ENCODE measurements at regions not wholly inside any gene's neighbourhood (a gene's known extent, or its start where the extent isn't known, plus 50 kb on each side); places are given as distances from the start of the nearest gene placed in this dataset.
A peak's percentile ranks its signal among the peaks of the same experiment; 100 is the strongest.

GRCh38 chr3:180287703-180288102 lies 251.0 kb upstream of the PEX5L start:
- DNase-seq, result no peak

- no peak for DNase-seq
Measured at GRCh38 chr3:180288816-180289215, 252.1 kb upstream of the PEX5L start.

DNA sequence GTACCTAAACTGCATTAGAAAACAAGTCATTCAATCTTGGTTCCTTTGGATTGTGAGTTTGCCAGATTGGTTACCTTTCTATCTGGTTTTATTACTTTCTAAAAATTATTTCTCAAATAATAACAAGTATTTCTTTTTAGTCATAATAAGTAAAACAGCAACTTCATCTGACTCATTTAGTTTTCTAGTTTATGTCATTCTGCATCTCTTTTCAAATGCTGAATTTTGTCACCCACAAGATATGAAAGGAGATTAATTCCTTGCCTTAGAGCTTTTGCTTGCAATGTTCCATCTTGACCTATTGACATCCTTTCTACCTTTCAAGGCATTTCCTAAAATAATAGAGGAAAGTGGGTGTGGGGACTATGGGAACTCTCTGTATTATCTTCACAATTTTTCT lies 253.6 kb upstream of the PEX5L start:
- no peak for DNase-seq

DNA sequence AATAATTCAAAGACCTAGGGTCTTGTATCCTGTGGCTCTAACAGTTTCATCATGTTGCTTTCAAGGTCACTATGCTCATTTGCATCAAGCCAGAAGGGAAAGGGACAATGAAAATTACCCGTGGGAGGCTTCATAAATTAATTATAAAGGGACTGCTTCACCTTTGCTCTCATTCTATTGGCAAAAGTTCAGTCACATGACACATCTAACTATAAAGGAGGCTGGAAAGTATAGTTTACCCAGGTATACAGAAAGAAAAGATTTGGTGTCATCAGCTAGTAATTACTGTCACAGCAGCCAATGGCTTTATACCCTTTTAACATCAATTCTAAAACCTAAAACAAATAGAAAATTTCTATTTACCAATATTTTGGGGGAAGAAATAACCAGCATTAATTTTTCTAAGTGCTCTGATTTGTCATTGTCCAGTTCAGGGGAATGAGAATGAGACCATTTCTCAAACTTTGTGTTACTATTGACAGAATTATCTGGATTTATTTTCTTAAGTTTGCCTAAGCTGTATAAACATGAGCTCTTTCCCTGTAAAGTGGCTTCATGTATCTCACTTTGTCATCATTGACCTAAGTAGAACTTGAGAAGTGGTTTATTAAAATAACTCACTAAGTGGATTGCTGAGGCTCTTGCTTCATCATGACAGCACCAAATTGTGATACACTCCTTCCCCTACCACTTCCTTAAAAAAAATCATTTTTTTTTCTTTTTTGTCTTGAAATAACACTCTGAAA lies 257.7 kb upstream of the PEX5L start:
- DNase-seq, result no peak

DNA sequence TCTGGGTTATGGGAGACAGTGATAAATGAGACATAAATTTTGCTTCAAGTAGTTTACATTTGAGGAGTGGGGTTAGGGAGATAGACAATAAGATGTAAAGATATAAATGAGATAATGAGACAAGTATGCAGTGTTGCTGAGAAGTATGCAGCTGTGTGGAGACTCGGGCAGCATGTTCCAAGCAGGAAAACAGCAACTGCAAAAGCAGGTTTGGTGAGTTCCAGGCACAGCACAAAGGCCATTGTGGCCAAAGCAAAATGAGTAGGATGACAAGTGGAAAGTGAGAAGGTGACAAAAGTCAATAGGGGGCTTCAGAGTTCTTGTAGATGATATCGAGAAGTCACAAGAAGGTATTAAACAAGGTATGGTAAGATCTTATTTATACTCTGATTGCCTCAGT lies 259.1 kb upstream of the PEX5L start:
- peak; percentile 17 for DNase-seq

DNA sequence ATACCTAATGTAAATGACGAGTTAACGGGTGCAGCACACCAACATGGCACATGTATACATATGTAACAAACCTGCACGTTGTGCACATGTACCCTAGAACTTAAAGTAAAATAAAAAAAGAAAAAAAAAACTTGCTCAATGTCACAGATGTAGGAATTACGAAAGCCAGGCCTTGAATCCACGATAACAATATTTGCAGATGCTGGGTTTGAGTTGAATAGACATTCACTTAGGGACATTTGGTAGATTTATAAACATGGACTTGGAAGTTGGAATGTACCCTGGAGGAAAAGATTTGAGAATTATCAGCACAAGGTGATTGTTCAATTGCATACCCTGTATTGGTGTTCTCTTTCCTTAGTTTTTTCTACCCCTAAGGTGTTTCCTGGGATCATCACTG lies 260.2 kb upstream of the PEX5L start:
- no peak for DNase-seq

DNA sequence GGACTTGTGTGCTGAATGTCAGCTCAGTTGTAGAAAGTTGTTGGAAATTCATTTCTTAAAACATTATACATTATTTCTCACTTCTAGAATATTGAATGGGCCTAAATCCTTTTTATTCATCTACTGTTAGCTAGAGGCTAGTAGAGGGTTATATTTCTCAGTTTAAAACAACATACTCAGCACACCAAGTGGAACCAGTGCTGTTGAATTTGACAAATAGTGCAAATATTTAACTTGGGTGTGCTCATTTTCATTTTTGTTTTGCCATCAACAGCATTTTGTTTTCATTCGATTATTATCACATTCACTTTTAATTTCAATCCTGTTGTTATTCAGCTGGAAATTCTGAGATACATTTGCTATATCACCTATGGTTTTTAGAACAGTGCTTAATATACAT lies 269.4 kb upstream of the PEX5L start:
- DNase-seq, result no peak

DNA sequence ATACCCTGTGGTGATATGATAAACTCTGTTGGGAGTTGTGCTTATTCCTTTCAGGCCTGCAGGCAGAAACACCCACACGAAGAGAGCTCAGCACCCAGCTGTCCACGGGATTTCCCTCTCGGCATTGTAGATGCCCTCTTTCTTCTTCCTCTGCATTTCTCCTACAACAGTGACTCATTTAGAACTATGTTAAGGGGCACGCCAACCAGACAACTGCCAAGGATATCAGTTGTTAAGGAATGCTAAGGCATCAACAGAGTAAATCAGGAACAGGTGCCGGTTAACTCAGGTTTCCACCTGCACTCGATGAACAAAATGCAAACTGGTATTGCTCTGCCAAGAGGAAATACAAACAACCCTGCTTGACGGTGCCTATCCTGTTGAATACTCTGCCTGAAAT lies 270.0 kb upstream of the PEX5L start:
- DNase-seq, result no peak

- DNase-seq, result no peak
Measured at GRCh38 chr3:180311242-180311641, 274.5 kb upstream of the PEX5L start.

DNA sequence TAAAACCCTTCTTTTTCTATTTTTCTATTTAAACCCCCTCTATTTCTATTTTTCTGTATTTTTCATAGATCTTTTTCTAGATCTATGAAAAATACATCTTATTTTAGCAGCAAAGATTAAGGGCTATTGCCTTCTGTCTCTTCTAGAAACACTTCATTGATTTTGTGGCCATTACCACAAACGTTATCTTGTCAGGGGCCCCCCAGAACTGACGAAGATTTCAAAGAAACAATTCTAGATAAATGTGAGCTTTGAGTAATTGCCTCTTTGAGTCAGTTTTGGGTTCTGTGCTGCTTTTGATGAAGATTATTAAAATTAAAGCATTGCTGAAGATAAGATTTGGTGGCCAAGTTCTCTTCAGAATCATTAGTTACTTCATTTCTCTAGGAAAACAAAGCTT lies 279.6 kb upstream of the PEX5L start:
- no peak for DNase-seq

- peak; percentile 76 for DNase-seq
Measured at GRCh38 chr3:180319461-180319860, 282.5 kb upstream of the TTC14 start.

DNA sequence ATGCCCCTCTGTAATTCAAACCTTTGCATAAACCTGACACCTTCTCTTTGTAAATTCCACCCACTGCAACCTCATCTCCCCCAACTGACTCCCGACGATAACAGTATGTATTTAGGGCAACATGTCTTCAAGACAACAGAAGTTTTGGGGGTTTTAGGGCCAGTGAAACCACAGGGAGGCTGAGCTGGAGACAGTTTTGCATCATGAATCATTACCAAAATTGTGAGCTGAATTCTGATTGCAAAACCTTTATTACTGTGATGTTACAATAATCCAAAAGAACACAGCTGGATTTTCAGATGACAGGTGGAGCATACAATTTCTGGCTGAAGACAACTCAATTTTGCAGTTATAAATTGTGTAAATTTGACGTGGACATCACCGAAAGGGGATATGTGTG lies 281.3 kb upstream of the TTC14 start:
- DNase-seq, result peak; percentile 85

GRCh38 chr3:180321534-180321933 lies 280.4 kb upstream of the TTC14 start:
- no peak for DNase-seq

DNA sequence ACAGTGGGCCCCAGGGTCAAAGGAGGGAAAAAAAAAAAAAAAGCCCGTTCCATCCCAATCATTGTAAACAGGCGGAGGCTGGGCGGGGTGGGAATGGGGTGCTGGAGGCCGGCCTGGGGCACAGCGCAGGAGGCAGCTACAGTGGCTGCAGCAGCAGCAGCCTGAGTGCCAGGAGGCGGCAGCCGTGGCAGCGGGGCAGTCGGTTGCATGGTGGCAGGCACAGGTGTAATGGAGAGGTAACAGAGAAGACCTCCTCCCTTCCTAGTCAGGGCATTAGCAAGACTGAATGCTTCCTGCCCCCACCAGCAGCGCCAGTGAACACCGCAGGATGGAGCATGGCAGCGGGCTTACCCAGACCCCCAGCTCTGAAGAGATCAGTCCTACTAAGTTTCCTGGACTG lies 279.1 kb upstream of the TTC14 start:
- no peak for DNase-seq

DNA sequence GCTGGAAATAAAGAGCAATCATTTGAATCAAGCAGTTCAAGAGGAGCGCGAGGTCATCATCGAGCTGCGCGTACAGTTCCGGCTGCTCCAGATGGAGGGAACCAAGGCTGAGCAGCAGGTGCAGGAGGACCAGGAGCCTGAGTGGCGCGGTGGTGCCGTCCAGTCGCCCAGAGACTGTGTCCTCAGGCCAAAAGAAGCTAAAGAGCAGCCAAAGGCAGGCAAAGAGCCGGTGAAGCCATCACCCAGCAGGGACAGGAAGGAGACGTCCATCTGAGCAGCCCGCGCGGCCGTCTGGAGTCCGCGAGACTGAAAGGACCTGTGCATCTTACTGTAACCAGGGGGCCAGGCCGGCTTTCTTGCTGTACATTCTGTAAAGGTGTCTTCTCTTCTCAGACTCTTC lies 277.2 kb upstream of the TTC14 start:
- no peak for DNase-seq

GRCh38 chr3:180325533-180325932 lies 276.4 kb upstream of the TTC14 start:
- DNase-seq, result no peak

GRCh38 chr3:180325958-180326357 lies 276.0 kb upstream of the TTC14 start:
- no peak for DNase-seq

- no peak for DNase-seq
Measured at GRCh38 chr3:180329187-180329586, 272.8 kb upstream of the TTC14 start.

DNA sequence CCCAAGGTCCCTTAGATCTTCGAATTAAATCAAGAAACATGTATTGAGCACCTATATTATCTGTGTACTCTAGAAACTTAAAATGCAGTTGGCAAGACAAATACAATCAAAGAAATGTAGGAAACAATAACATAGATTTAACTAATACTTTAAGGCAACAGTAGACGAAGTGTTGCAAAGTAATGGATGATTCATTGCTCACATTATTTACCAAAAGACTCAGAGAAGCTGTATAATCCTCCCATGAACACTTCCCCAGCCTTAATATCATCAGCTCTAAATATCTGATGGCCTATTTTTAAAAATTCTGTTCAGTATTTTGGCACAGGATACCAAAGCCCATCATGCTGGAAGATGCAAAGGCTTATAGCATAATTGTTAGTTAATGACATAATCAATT lies 272.1 kb upstream of the TTC14 start:
- no peak for DNase-seq

DNA sequence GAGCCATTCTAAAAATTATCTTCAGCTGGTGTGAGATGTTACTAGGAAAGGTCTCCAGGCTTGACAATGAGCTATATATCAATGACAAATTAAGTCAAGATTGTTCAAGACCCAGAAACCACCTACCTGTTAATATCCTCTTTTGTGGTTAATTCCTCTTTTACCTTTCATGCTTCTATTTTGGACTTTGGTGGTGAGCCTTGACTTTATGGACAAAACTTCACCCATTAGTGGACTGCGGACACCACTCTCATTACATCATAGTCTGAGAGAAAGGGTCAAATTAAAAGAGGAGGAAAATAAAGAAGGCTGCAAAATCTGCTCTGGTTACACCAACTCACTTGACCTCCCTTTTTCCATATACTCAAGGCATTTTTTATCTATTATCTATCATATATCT lies 271.5 kb upstream of the TTC14 start:
- DNase-seq, result no peak

GRCh38 chr3:180332608-180333007 lies 269.4 kb upstream of the TTC14 start:
- no peak for DNase-seq

DNA sequence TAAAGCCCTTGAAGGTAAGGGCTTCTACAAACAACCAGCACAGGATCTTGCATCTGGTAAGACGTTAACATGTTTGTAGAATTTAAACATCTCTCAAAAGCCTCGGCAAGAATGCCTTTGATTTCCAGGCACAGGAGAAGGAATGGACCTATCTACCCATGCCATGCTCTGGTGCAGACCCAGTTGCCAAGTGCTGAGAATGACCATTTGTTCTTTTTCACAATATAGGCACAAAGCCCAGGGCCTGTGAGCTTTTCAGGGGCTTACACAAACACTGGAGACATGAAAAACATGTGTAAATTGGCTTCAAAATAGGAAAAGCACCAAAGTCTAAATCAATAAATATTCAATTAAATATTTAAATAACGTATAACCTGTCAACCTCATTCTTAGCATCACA lies 266.9 kb upstream of the TTC14 start:
- no peak for DNase-seq

DNA sequence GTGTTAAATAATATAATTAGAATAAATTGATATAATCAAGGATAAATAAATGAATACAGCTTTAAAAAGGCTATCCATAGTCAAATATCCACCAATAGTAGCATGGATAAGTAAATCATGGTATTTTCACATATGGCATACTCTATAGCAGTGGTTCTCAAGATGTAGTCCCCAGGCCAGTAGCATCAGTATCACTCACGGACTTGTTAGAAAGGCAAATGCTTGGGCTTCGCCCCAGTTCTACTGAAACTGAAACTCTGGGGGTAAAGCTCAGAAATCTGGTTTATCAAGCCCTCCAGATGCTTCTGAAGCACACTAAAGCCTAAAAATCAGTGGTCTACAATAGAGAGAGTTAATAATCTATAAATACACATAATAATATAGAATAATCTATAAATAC lies 261.6 kb upstream of the TTC14 start:
- no peak for DNase-seq

DNA sequence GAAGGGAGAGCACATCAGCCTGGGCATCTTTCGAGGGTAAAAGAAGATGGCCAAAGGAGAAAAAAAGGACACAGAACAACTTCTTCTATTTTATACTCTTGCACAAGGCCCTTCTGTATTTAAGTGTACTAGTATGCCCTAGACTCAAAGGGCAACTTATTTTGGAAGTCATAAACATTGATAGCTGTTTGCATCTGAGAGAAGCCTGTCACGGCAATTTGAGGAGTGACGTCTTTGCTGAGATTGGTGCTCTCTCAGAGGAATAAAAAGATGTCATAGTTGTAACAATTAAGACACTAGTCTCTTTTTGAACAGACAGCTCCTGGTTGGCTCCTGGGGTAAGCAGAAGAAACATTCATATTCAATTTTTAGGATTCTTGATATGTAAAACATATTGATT lies 260.4 kb upstream of the TTC14 start:
- DNase-seq, result no peak

DNA sequence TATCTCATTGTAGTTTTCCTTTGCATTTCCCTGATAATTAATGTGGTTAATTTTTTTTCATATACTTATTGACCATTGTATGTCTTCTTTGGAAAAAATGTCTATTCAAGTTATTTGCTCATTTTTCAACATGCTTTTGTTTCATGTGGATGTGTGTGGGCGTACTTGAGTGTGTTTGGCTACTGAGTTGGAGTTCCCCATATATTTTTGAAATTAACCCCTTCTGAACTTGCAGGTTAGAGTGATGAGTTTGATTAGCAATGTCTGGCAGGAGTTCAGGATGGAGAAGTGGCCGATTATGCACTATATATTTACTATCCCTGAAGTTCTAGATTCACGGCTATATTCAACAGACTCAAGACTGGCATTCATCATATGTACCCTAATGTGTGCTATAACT lies 250.4 kb upstream of the TTC14 start:
- DNase-seq, result no peak

DNA sequence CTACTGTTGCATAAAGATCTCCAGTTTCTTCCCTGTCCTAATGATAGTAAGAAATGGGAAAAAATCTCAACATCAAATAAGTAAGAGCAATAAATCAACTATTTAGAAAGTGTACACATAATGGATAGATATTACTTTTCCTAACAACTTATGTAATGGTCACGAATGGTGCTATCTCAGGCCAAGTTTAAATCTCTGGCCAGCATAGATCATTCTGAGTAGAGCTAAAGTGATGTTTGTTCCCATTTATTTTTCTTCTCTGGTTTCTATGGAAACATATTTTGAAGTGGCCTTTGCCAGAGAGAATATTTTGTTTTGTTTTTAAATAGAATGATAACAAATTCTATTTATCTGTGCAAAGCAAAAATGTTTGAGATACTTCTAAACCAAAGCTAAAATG lies 249.7 kb upstream of the TTC14 start:
- no peak for DNase-seq

Measured in HCEC 1CT (cell line).